ENCODE measurements at regions not wholly inside any gene's neighbourhood (a gene's known extent, or its start where the extent isn't known, plus 50 kb on each side); places are given as distances from the start of the nearest gene placed in this dataset.

GRCh38 chr9:105116052-105116868, 128.2 kb upstream of the SLC44A1 start:
- no peak for TF ChIP-seq EP300 (IDR thresholded peaks at IDR 0.05)
- TF ChIP-seq POLR2AphosphoS5 (IDR thresholded peaks at IDR 0.05): no peak
- no peak for TF ChIP-seq CTCF (IDR thresholded peaks at IDR 0.05)
- TF ChIP-seq POLR2A (IDR thresholded peaks at IDR 0.05; ENCODE audit: low read depth): no peak

All from esophagus muscularis mucosa (tissue), 4 donors.